ENCODE measurements at regions not wholly inside any gene's neighbourhood (a gene's known extent, or its start where the extent isn't known, plus 50 kb on each side); places are given as distances from the start of the nearest gene placed in this dataset.

- TF ChIP-seq CTCF (IDR thresholded peaks at IDR 0.05): no peak
- TF ChIP-seq POLR2A (IDR thresholded peaks at IDR 0.05): no peak
Measured at GRCh38 chr5:88325868-88326267, 57.2 kb upstream of the TMEM161B start.
